ENCODE measurements at regions not wholly inside any gene's neighbourhood (a gene's known extent, or its start where the extent isn't known, plus 50 kb on each side); places are given as distances from the start of the nearest gene placed in this dataset.

DNA sequence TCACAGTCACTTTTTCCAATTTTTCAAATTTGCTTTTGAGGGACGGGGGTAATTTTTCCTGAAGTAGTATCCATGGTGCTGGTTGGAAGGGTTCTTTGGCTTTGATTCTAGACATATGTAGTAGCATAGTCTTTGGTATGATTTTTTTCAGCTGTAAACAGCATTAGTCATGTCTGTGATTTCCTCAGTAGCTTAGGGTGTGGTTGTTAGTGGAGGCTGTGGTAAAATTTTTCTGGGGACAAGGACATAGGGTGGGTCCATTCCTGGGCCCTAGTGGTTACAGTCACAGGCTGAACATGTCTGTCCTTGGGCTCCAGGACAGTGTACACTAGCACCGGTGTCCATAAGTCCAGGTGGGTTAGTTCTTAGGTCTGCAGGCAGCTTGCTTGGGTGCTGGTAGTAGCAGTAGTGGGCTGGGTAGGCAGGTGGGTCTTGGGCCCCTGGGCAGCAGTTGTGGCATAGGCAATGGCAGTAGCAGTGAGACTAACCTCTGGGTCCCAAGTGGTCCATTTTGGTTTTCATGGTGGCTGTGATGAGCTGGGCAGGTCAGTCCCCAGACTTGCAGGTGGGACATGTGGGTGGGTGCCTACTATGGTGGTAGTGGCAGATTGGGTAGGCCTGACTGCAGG is 100.0 kb upstream of the CXCL14 start:
- TF ChIP-seq USF1 (IDR thresholded peaks at IDR 0.05) (no peak), NFIC (IDR thresholded peaks at IDR 0.05) (no peak), ZBTB7A (IDR thresholded peaks at IDR 0.05; ENCODE audit: low read depth) (no peak), YY1 (IDR thresholded peaks at IDR 0.05; ENCODE audit: low read depth) (no peak), FOXM1 (IDR thresholded peaks at IDR 0.05; ENCODE audit: borderline replicate concordance, low read depth) (no peak), CREB1 (IDR thresholded peaks at IDR 0.05; ENCODE audit: low read depth) (no peak), TCF12 (IDR thresholded peaks at IDR 0.05; ENCODE audit: low read depth) (no peak), EP300 (IDR thresholded peaks at IDR 0.05; ENCODE audit: borderline replicate concordance) (no peak), RAD21 (IDR thresholded peaks at IDR 0.05; ENCODE audit: low read depth) (no peak), TEAD4 (IDR thresholded peaks at IDR 0.05) (no peak), CEBPB (IDR thresholded peaks at IDR 0.05) (no peak), TAF1 (IDR thresholded peaks at IDR 0.05; ENCODE audit: low read depth) (no peak)
- TF ChIP-seq, protein P1, sequence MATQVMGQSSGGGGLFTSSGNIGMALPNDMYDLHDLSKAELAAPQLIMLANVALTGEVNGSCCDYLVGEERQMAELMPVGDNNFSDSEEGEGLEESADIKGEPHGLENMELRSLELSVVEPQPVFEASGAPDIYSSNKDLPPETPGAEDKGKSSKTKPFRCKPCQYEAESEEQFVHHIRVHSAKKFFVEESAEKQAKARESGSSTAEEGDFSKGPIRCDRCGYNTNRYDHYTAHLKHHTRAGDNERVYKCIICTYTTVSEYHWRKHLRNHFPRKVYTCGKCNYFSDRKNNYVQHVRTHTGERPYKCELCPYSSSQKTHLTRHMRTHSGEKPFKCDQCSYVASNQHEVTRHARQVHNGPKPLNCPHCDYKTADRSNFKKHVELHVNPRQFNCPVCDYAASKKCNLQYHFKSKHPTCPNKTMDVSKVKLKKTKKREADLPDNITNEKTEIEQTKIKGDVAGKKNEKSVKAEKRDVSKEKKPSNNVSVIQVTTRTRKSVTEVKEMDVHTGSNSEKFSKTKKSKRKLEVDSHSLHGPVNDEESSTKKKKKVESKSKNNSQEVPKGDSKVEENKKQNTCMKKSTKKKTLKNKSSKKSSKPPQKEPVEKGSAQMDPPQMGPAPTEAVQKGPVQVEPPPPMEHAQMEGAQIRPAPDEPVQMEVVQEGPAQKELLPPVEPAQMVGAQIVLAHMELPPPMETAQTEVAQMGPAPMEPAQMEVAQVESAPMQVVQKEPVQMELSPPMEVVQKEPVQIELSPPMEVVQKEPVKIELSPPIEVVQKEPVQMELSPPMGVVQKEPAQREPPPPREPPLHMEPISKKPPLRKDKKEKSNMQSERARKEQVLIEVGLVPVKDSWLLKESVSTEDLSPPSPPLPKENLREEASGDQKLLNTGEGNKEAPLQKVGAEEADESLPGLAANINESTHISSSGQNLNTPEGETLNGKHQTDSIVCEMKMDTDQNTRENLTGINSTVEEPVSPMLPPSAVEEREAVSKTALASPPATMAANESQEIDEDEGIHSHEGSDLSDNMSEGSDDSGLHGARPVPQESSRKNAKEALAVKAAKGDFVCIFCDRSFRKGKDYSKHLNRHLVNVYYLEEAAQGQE (IDR thresholded peaks at IDR 0.05; ENCODE audit: low read depth) = no peak
- TF ChIP-seq, protein P2, sequence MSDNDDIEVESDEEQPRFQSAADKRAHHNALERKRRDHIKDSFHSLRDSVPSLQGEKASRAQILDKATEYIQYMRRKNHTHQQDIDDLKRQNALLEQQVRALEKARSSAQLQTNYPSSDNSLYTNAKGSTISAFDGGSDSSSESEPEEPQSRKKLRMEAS (IDR thresholded peaks at IDR 0.05) = no peak

DNA sequence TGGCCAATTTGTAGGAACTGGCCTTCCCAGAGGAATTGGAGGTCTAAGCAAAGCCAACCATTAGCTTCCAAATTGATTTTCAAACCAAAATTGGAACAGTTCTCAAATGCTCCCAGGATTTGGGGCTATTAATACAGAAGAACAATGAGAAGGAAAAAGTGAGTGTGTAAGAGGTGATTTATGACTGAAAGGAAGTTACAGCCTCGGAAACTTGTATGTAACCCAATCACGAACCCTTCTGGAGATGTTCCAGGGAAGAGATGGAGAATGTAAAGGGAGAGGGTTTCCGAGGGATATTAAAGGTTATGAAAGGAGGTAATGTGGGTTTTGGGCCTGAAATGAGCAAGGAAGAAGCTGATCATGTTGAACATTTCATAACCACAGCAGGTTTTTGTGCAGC is 93.2 kb upstream of the CXCL14 start:
- TF ChIP-seq, protein P2 (IDR thresholded peaks at IDR 0.05) = no peak
- TF ChIP-seq CREB1 (IDR thresholded peaks at IDR 0.05; ENCODE audit: low read depth) (no peak), TAF1 (IDR thresholded peaks at IDR 0.05; ENCODE audit: low read depth) (no peak), RAD21 (IDR thresholded peaks at IDR 0.05; ENCODE audit: low read depth) (no peak), CEBPB (IDR thresholded peaks at IDR 0.05) (no peak), FOXM1 (IDR thresholded peaks at IDR 0.05; ENCODE audit: borderline replicate concordance, low read depth) (no peak), EGR1 (IDR thresholded peaks at IDR 0.05) (no peak), NFIC (IDR thresholded peaks at IDR 0.05) (no peak), TCF12 (IDR thresholded peaks at IDR 0.05; ENCODE audit: low read depth) (no peak), ZBTB7A (IDR thresholded peaks at IDR 0.05; ENCODE audit: low read depth) (no peak), USF1 (IDR thresholded peaks at IDR 0.05) (no peak)
- TF ChIP-seq, protein P1 (IDR thresholded peaks at IDR 0.05; ENCODE audit: low read depth) = no peak

GRCh38 chr5:135671052-135671705 is 92.4 kb upstream of the CXCL14 start:
- TF ChIP-seq ZBTB7A (IDR thresholded peaks at IDR 0.05; ENCODE audit: low read depth) (no peak), TEAD4 (IDR thresholded peaks at IDR 0.05) (no peak), CEBPB (IDR thresholded peaks at IDR 0.05) (no peak), USF1 (IDR thresholded peaks at IDR 0.05) (no peak), EP300 (IDR thresholded peaks at IDR 0.05; ENCODE audit: borderline replicate concordance) (no peak), CREB1 (IDR thresholded peaks at IDR 0.05; ENCODE audit: low read depth) (no peak), EGR1 (IDR thresholded peaks at IDR 0.05) (no peak), TCF12 (IDR thresholded peaks at IDR 0.05; ENCODE audit: low read depth) (no peak), FOXM1 (IDR thresholded peaks at IDR 0.05; ENCODE audit: borderline replicate concordance, low read depth) (no peak), RAD21 (IDR thresholded peaks at IDR 0.05; ENCODE audit: low read depth) (no peak)
- TF ChIP-seq, protein P1 (IDR thresholded peaks at IDR 0.05; ENCODE audit: low read depth) = no peak

Measured in Ishikawa (cell line).